Activated CD8-positive, alpha-beta T cell treated with anti-CD3 and anti-CD28 coated beads for 36 hours (primary cell): ENCODE measurements at regions not wholly inside any gene's neighbourhood (a gene's known extent, or its start where the extent isn't known, plus 50 kb on each side); places are given as distances from the start of the nearest gene placed in this dataset.

ENCODE experiments used
- ATAC-seq: fragments of 200-7000 bp; cut with Tn5 transposase; one replicate; pipeline ENCODE4 v1.10.0; 2021; ENCODE audit warnings: mild to moderate bottlenecking, moderate library complexity
- CTCF ChIA-PET: fragments of 350-600 bp; sonication (Branson Sonifier 250); formaldehyde crosslinking; loops from one replicate; lab custom pipeline; 2021; ENCODE audit warnings: antibody characterized with exemption; lab: Charles Lee
- POLR2A ChIA-PET: fragments of 350-600 bp; sonication (Branson Sonifier 250); formaldehyde crosslinking; loops from one replicate; lab custom pipeline; 2021; ENCODE audit warnings: antibody characterized with exemption; lab: Charles Lee
- DNase-seq: peaks from one replicate; pipeline ENCODE4 v3.0.0-alpha.2; 2020
- H3K27ac Mint-ChIP-seq: one replicate; pipeline ENCODE4 v1.8.0; 2021; ENCODE audit warnings: mild to moderate bottlenecking, mixed read lengths
- H3K27me3 Mint-ChIP-seq: one replicate; pipeline ENCODE4 v1.8.0; 2021; ENCODE audit warnings: mixed read lengths
- H3K36me3 Mint-ChIP-seq: one replicate; pipeline ENCODE4 v1.8.0; 2021; ENCODE audit warnings: low read depth, mixed read lengths
- H3K4me1 Mint-ChIP-seq: one replicate; pipeline ENCODE4 v1.8.0; 2021; ENCODE audit warnings: low read depth, mixed read lengths
- H3K4me3 Mint-ChIP-seq: one replicate; pipeline ENCODE4 v1.8.0; 2021; ENCODE audit warnings: mild to moderate bottlenecking, moderate library complexity, mixed read lengths
- H3K9me3 Mint-ChIP-seq: one replicate; pipeline ENCODE4 v1.8.0; 2021; ENCODE audit warnings: mixed read lengths
- intact Hi-C: fragments of 100-400 bp; cut with micrococcal nuclease; formaldehyde crosslinking; loops from one replicate; pipeline ENCODE4 v1.10.0; 2022
- TF ChIP-seq, protein P1 (sequence below): fragments of 200-600 bp; IDR thresholded peaks from one replicate; pipeline ENCODE4 v1.8.0; 2022; ENCODE audit warnings: antibody characterized with exemption, mild to moderate bottlenecking

DNA sequence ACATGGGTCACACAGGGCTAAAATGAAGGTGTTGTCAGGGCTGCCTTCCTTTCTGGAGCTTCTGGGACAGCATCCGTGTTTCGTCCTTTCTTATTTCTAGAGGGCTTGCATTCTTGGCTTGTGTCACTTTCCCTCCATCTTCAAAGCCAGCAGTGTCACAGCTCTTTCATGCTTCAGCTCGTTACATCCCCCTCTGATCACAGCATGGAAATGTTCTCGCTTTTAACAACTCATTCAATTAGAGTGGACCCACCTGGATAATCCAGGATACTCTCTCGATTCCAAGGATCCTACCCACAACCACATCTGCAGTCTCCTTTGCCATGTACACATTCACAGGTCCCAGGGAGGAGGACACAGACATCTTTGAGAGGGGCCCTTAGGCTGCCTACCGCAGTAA, 316.2 kb upstream of the FIGN start:
- H3K4me3 Mint-ChIP-seq: no peak overlapping the region
- no peaks in the 10 kb centered on the region for H3K4me1 Mint-ChIP-seq
- H3K27ac Mint-ChIP-seq: no peak overlapping the region
- intact Hi-C loops: no loop called here
- H3K36me3 Mint-ChIP-seq: no peaks in the 10 kb centered on the region
- DNase-seq (no peak), ATAC-seq (no peak)
- no peaks in the 10 kb centered on the region for H3K27me3 Mint-ChIP-seq
- no peaks in the 10 kb centered on the region for H3K9me3 Mint-ChIP-seq
- ChIA-PET CTCF (interaction anchor here (1.2 kb wide), 1 partner anchor 9 kb away, joined by 4 read pairs; no protein-coding TSS in a partner anchor), POLR2A (no interaction called here)
- TF ChIP-seq, protein P1, sequence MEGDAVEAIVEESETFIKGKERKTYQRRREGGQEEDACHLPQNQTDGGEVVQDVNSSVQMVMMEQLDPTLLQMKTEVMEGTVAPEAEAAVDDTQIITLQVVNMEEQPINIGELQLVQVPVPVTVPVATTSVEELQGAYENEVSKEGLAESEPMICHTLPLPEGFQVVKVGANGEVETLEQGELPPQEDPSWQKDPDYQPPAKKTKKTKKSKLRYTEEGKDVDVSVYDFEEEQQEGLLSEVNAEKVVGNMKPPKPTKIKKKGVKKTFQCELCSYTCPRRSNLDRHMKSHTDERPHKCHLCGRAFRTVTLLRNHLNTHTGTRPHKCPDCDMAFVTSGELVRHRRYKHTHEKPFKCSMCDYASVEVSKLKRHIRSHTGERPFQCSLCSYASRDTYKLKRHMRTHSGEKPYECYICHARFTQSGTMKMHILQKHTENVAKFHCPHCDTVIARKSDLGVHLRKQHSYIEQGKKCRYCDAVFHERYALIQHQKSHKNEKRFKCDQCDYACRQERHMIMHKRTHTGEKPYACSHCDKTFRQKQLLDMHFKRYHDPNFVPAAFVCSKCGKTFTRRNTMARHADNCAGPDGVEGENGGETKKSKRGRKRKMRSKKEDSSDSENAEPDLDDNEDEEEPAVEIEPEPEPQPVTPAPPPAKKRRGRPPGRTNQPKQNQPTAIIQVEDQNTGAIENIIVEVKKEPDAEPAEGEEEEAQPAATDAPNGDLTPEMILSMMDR: no peak

DNA sequence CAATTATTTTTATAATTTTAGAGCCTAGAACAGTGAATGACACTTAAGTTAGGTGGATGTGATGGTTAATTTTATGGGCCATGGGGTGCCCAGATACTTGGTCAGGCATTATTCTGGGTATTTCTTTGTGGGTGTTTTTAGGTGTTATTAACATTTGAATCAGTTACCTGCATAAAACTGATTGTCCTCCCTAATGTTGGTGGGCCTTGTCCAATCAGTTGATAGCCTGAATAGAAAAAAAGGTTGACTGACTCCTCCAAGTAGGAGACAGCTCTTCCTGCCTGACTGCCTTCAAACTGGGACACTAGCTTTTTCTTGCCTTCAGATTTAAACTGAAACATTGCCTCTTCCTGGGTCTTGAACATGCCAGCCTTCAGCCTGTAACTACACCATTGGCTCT, 312.9 kb upstream of the FIGN start:
- intact Hi-C loops: no loop called here
- ATAC-seq: no peak
- no peaks in the 10 kb centered on the region for H3K4me1 Mint-ChIP-seq

DNA sequence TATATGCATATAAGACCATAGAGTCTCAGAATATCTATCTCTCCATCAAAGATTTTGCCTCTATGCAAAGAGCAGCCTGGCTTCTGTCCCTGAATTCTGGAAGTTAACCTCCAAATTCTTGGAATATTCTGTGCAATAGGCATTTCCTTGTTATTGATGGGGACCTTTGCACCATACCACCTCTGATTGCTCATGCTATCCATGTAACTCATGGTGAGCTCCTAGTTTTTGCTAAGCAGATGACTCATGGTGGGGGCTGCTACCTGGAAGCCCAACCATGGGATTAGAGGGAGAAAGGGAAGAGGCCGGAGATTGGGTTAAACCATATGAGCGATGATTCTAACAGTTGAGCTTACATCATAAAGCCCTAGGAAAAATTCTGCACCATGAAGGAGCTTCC, 310.2 kb upstream of the FIGN start:
- H3K36me3 Mint-ChIP-seq: no peaks in the 10 kb centered on the region
- CTCF ChIA-PET: no interaction called here

More for the DNA sequence above, 312.9 kb upstream of the FIGN start:
- H3K4me3 Mint-ChIP-seq: no peak overlapping the region
- H3K9me3 Mint-ChIP-seq: no peaks in the 10 kb centered on the region
- TF ChIP-seq, protein P1: no peak
- H3K27me3 Mint-ChIP-seq: no peaks in the 10 kb centered on the region
- H3K36me3 Mint-ChIP-seq: no peaks in the 10 kb centered on the region
- H3K27ac Mint-ChIP-seq: no peak overlapping the region
- ChIA-PET CTCF (no interaction called here), POLR2A (no interaction called here)
- no peak for DNase-seq

DNA sequence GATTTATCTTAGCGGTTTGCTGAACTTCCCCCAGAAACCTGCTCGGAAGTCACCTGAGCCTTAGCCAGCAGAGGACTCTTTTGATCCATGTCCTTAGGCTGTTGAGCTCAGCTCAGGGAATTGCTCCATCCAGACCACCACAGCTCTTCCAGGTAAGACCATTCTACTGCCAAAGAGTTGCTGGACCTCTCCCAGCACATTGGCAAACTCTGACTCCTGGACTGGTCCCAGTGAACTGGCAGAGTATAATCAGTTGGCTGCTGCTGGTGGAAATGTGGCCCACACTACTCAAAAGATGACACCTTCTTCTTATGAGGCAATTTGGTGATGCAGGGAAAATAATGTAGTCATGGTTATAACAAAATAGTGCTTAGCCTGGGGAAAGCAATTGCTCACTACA, 308.8 kb upstream of the FIGN start:
- H3K4me1 Mint-ChIP-seq: no peaks in the 10 kb centered on the region
- no peak overlapping the region for H3K4me3 Mint-ChIP-seq
- no peaks in the 10 kb centered on the region for H3K27me3 Mint-ChIP-seq
- ATAC-seq: no peak
- no peaks in the 10 kb centered on the region for H3K36me3 Mint-ChIP-seq
- TF ChIP-seq, protein P1: no peak
- ChIA-PET CTCF (no interaction called here), POLR2A (no interaction called here)
- no peak overlapping the region for H3K27ac Mint-ChIP-seq
- intact Hi-C loops: no loop called here
- DNase-seq: no peak
- peaks cover 4% of the 10 kb centered on the region for H3K9me3 Mint-ChIP-seq

More for the DNA sequence above, 310.2 kb upstream of the FIGN start:
- intact Hi-C loops: no loop called here
- POLR2A ChIA-PET: no interaction called here
- Mint-ChIP-seq H3K4me1 (no peaks in the 10 kb centered on the region), H3K27ac (no peak overlapping the region), H3K27me3 (no peaks in the 10 kb centered on the region), H3K9me3 (peaks cover 4% of the 10 kb centered on the region), H3K4me3 (no peak overlapping the region)
- no peak for DNase-seq
- TF ChIP-seq, protein P1: no peak
- no peak for ATAC-seq

DNA sequence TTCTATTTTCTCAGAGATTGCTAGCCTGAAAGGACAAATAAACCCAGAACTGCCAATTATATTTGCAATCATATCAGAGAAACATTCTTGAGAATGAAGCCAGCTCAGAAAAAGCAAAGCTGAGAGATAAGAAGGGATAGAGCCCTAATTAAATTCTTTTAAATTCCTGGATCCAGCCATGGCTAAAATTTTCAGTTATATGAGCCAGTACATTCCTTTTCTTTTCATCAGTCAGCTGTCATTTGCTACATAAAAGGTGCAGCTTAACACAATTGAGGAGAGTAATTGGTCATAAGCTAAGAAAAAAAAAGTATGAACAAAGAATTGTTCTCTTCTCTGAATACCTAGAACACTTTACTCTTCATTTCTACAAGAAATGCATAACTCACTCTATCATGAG, 303.5 kb upstream of the FIGN start:
- DNase-seq (no peak), ATAC-seq (no peak)
- H3K36me3 Mint-ChIP-seq: no peaks in the 10 kb centered on the region
- intact Hi-C loops: no loop called here
- TF ChIP-seq, protein P1: no peak
- no peaks in the 10 kb centered on the region for H3K4me1 Mint-ChIP-seq
- no peak overlapping the region for H3K4me3 Mint-ChIP-seq
- no peak overlapping the region for H3K27ac Mint-ChIP-seq
- CTCF ChIA-PET: no interaction called here
- peaks cover 4% of the 10 kb centered on the region for H3K9me3 Mint-ChIP-seq
- H3K27me3 Mint-ChIP-seq: no peaks in the 10 kb centered on the region
- POLR2A ChIA-PET: no interaction called here
